HCT116 (cell line): ENCODE measurements at regions not wholly inside any gene's neighbourhood (a gene's known extent, or its start where the extent isn't known, plus 50 kb on each side); places are given as distances from the start of the nearest gene placed in this dataset.

ENCODE experiments used
- ATAC-seq: fragments of 200-7000 bp; cut with Tn5 transposase; 2 replicates; pipeline ENCODE4 v1.9.1; 2020; ENCODE audit warnings: mild to moderate bottlenecking, moderate library complexity
- BruUV-seq: library from RNA; stranded (reverse); fragments of 400-500 nt; replicated peaks from 2 replicates; lab custom pipeline; 2021; lab: Mats Ljungman, UMichigan
- CTCF ChIA-PET: fragments of 300-600 bp; sonication (Branson Sonifier 250); formaldehyde crosslinking; loops from one replicate; lab custom pipeline; 2021; ENCODE audit warnings: antibody characterized with exemption; lab: Charles Lee
- POLR2A ChIA-PET: fragments of 300-600, 350-600 bp; sonication (Branson Sonifier 250); formaldehyde crosslinking; loops from one replicate; lab custom pipeline; 2021; ENCODE audit warnings: antibody characterized with exemption; lab: Charles Lee
- RAD21 ChIA-PET, 2 experiments: fragments of 300-600 bp; sonication (Branson Sonifier 250); formaldehyde crosslinking; loops; one replicate each; lab custom pipeline; 2023; ENCODE audit warnings: low total read pairs in 2 of 2; ENCODE audit not compliant: uncharacterized antibody in 2 of 2, unreplicated experiment in 2 of 2, low non-redundant PET in 1 of 2; lab: Charles Lee
- DNase-seq: peaks from one replicate; pipeline ENCODE4 v3.0.0-alpha.2; 2010; ENCODE audit warnings: low read depth, low spot score
- H2AFZ ChIP-seq: fragments of 200-600 bp; shearing (Covaris generic), sonication (generic); 2 replicates; pipeline ENCODE4 v1.6.1; 2017; ENCODE audit warnings: low read depth, mixed run types, mixed read lengths, antibody characterized with exemption, low read length; ENCODE audit not compliant: poor library complexity, severe bottlenecking
- H3K27ac ChIP-seq: 2 replicates; pipeline ENCODE4 v1.5.1; 2012; ENCODE audit warnings: low read depth, low read length
- H3K27me3 ChIP-seq: fragments of 200-600 bp; sonication (generic); 2 replicates; pipeline ENCODE4 v1.6.1; 2016; ENCODE audit warnings: mixed run types, low read length, mixed read lengths; ENCODE audit not compliant: insufficient read depth
- H3K36me3 ChIP-seq, 2 experiments: fragments of 200-500 bp in 1 of 2; fragments of 200-600 bp in 1 of 2; sonication (Bioruptor generic) in 1 of 2; sonication (generic) in 1 of 2; 2 replicates each; pipeline versions ENCODE4 v1.5.1 to v1.6.1; 2014 to 2016; ENCODE audit warnings: low read length in 2 of 2, inconsistent platforms in 1 of 2, mixed read lengths in 1 of 2, mixed run types in 1 of 2; ENCODE audit not compliant: insufficient read depth in 2 of 2, control insufficient read depth in 1 of 2
- H3K4me1 ChIP-seq, 2 experiments: fragments of 200-600 bp in 1 of 2; sonication (generic) in 1 of 2; 2 replicates each; pipeline versions ENCODE4 v1.5.1 to v1.6.1; 2012 to 2017; ENCODE audit warnings: low read length in 2 of 2, inconsistent platforms in 1 of 2, mild to moderate bottlenecking in 1 of 2, mixed read lengths in 1 of 2, mixed run types in 1 of 2, moderate library complexity in 1 of 2; ENCODE audit not compliant: insufficient read depth in 2 of 2, control insufficient read depth in 1 of 2
- H3K4me2 ChIP-seq: fragments of 200-600 bp; sonication (generic); 2 replicates; pipeline ENCODE4 v1.6.1; 2017; ENCODE audit warnings: mixed run types, low read length, mixed read lengths
- H3K4me3 ChIP-seq, 2 experiments: fragments of 200-600 bp in 1 of 2; sonication (generic) in 1 of 2; replicated peaks in 1 of 2; 2 replicates each; pipeline ENCODE4 v1.5.1; 2011 to 2016; ENCODE audit warnings: low read length in 2 of 2, control low read depth in 1 of 2, low read depth in 1 of 2, mild to moderate bottlenecking in 1 of 2, mixed read lengths in 1 of 2, mixed run types in 1 of 2
- H3K79me2 ChIP-seq: fragments of 200-600 bp; sonication (generic); 2 replicates; pipeline ENCODE4 v1.6.1; 2017; ENCODE audit warnings: mild to moderate bottlenecking, mixed run types, low read length, moderate library complexity, mixed read lengths; ENCODE audit not compliant: insufficient read depth
- H3K9ac ChIP-seq: fragments of 200-600 bp; sonication (generic); 2 replicates; pipeline ENCODE4 v1.6.1; 2016; ENCODE audit warnings: low read length, mixed read lengths
- H3K9me2 ChIP-seq: fragments of 200-600 bp; sonication (generic), shearing (Covaris generic); 2 replicates; pipeline ENCODE4 v1.6.1; 2017; ENCODE audit warnings: mixed run types, mild to moderate bottlenecking, moderate library complexity; ENCODE audit not compliant: insufficient read depth
- H3K9me3 ChIP-seq, 2 experiments: fragments of 200-500 bp in 1 of 2; fragments of 200-600 bp in 1 of 2; sonication (Bioruptor generic) in 1 of 2; sonication (generic) in 1 of 2; 2 replicates each; pipeline ENCODE4 v1.6.1; 2014 to 2017; ENCODE audit warnings: low read length in 2 of 2, mixed read lengths in 2 of 2, inconsistent platforms in 1 of 2, low read depth in 1 of 2, mild to moderate bottlenecking in 1 of 2, mixed run types in 1 of 2, moderate library complexity in 1 of 2; ENCODE audit not compliant: control insufficient read depth in 1 of 2, insufficient read depth in 1 of 2
- H4K20me1 ChIP-seq: fragments of 200-600 bp; sonication (generic), shearing (Covaris generic); 2 replicates; pipeline ENCODE4 v1.6.1; 2017; ENCODE audit warnings: mixed run types, mild to moderate bottlenecking, moderate library complexity; ENCODE audit not compliant: insufficient read depth
- CBX3 ChIP-seq: IDR thresholded peaks from 2 replicates; pipeline ENCODE4 v1.6.1; 2012; ENCODE audit warnings: low read depth
- CEBPB ChIP-seq: IDR thresholded peaks from 2 replicates; pipeline ENCODE4 v1.6.1; 2012; ENCODE audit warnings: low read depth
- ELF1 ChIP-seq: IDR thresholded peaks from 2 replicates; pipeline ENCODE4 v1.6.1; 2012; ENCODE audit warnings: low read depth, borderline replicate concordance
- EZH2 ChIP-seq: fragments of 200-600 bp; sonication (generic); IDR thresholded peaks from 2 replicates; pipeline ENCODE4 v1.6.1; 2017; ENCODE audit warnings: antibody characterized with exemption, mixed run types
- JUND ChIP-seq: IDR thresholded peaks from 2 replicates; pipeline ENCODE4 v1.6.1; 2012
- POLR2A ChIP-seq: IDR thresholded peaks from 2 replicates; pipeline ENCODE4 v1.7.0; 2011; ENCODE audit warnings: borderline replicate concordance; ENCODE audit not compliant: insufficient read depth, insufficient read length; ENCODE audit errors: extremely low read depth
- RAD21 ChIP-seq: IDR thresholded peaks from 2 replicates; pipeline ENCODE4 v1.6.1; 2012; ENCODE audit warnings: low read depth, mild to moderate bottlenecking
- SIN3A ChIP-seq: IDR thresholded peaks from 2 replicates; pipeline ENCODE4 v1.6.1; 2012; ENCODE audit warnings: low read depth
- SRF ChIP-seq: IDR thresholded peaks from 2 replicates; pipeline ENCODE4 v1.6.1; 2012; ENCODE audit warnings: low read depth
- TCF7L2 ChIP-seq: IDR thresholded peaks from 2 replicates; pipeline ENCODE4 v1.7.0; 2011; ENCODE audit warnings: borderline replicate concordance, inconsistent platforms; ENCODE audit not compliant: insufficient read depth, insufficient read length; ENCODE audit errors: extremely low read depth
- YY1 ChIP-seq: IDR thresholded peaks from 2 replicates; pipeline ENCODE4 v1.6.1; 2011; ENCODE audit warnings: low read length, low read depth, moderate library complexity, mild to moderate bottlenecking; ENCODE audit not compliant: insufficient replicate concordance; ENCODE audit errors: extremely low read depth
- ZFX ChIP-seq: fragments of 450-650 bp; IDR thresholded peaks from 2 replicates; pipeline ENCODE4 v1.6.1; 2017
- ZNF274 ChIP-seq: fragments of 200-500 bp; sonication (Bioruptor generic); IDR thresholded peaks from 2 replicates; pipeline ENCODE4 v1.6.1; 2014; ENCODE audit warnings: mild to moderate bottlenecking, low read depth, low read length, inconsistent platforms
- intact Hi-C: fragments of 100-400 bp; cut with micrococcal nuclease; formaldehyde crosslinking; loops from 2 replicates; pipeline ENCODE4 v1.10.0; 2022

- Histone ChIP-seq H3K9me2 (no peaks in the 10 kb centered on the region), H3K9ac (no peak overlapping the region), H3K27ac (no peak overlapping the region), H3K27me3 (no peaks in the 10 kb centered on the region), H3K79me2 (no peaks in the 10 kb centered on the region), H4K20me1 (no peaks in the 10 kb centered on the region), H3K4me1 (no peaks in the 10 kb centered on the region; a peak in 1 of 4 replicates), H3K4me2 (no peak overlapping the region), H3K4me3 (no peak overlapping the region), H3K9me3 (peaks cover 0 to 12% of the 10 kb centered on the region in 2 experiments; a peak in 1 of 4 replicates), H3K36me3 (no peaks in the 10 kb centered on the region), H2AFZ (no peak overlapping the region)
- ChIA-PET RAD21 (no interaction called here), POLR2A (no interaction called here), CTCF (no interaction called here)
- BruUV-seq: no TSS peak
- ATAC-seq: no peak
- intact Hi-C loops: no loop called here
- no peak for DNase-seq
- TF ChIP-seq ZNF274 (no peak), JUND (no peak), ZFX (no peak), SRF (no peak), EZH2 (no peak), CBX3 (no peak), YY1 (no peak), ELF1 (no peak), SIN3A (no peak), RAD21 (no peak), TCF7L2 (no peak), CEBPB (no peak)
Observed at GRCh38 chr20:39576771-39577170, 614.6 kb downstream of the DHX35 start.

DNA sequence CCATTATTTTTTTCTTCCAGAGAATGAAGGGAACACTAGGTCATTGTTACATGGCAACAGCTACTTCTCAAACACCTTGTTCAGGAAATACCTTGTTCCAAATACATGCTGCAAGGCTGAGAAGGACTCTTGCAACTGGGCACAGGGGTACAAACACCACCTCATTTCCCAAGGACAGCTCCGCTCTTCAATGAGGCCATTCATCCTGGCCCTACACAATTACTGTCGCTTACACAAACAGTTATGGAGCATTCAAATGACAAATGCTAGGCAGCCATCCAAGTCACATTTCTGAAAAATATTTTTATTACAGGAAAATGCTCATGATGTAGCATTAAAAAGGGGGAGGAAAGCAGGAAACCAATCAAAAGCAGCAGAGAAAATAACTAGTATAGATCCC lies 611.9 kb downstream of the DHX35 start:
- no peak for DNase-seq
- H3K36me3 ChIP-seq: no peaks in the 10 kb centered on the region

More for the DNA sequence above, 611.9 kb downstream of the DHX35 start:
- no peaks in the 10 kb centered on the region for H4K20me1 ChIP-seq
- H3K9me2 ChIP-seq: no peaks in the 10 kb centered on the region
- no peak for ATAC-seq
- RAD21 ChIA-PET: no interaction called here
- H3K27me3 ChIP-seq: no peaks in the 10 kb centered on the region
- H2AFZ ChIP-seq: no peak overlapping the region
- no peak for TF ChIP-seq POLR2A
- no peak for TF ChIP-seq ZFX
- TF ChIP-seq, all 23 proteins: peak for 0
- ChIA-PET POLR2A (no interaction called here), CTCF (no interaction called here)
- Histone ChIP-seq H3K9ac (no peak overlapping the region), H3K9me3 (peaks cover 0 to 8% of the 10 kb centered on the region in 2 experiments; a peak in 1 of 4 replicates), H3K27ac (no peak overlapping the region), H3K79me2 (no peaks in the 10 kb centered on the region), H3K4me3 (no peak overlapping the region), H3K4me2 (no peak overlapping the region), H3K4me1 (no peaks in the 10 kb centered on the region)
- intact Hi-C loops: no loop called here
- no TSS peak for BruUV-seq
